ENCODE measurements at regions not wholly inside any gene's neighbourhood (a gene's known extent, or its start where the extent isn't known, plus 50 kb on each side); places are given as distances from the start of the nearest gene placed in this dataset.

DNA sequence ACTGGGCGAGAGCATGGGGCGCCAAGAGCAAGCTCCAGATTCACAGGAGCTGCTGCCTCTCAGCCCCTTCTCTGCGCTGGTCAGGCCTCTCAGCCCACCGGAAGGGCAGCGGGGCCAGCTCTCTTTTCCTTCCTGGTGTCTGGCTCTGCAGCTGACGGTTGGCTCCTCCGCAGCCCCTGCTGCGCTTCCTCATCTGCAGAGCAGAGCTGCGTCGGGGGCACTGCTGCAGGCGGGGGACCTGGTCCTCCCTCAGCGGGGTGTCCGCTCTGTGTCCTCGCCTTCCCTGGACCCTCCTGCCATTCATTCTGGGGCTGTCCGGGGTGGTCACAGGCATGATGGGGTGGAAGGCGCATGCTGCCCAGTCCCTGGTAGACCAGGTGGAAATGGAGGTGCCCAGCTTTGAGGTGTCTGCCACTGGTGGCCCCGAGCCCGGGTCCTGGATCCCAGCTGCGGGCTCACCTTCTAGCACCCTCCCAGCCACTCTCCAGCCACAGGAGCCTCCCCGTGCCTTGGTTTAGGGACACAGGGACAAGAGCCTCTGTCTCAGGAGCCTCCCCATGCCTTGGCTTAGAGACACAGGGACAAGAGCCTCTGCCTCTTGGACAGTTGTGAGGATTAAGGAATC, 84.8 kb downstream of the IRF8 start:
- Histone ChIP-seq H3K27ac (no peak overlapping the region), H3K4me3 (no peak overlapping the region), H3K27me3 (ENCODE audit: low read depth) (peaks cover 19% of the 10 kb centered on the region), H3K36me3 (no peaks in the 10 kb centered on the region), H3K9me3 (no peaks in the 10 kb centered on the region), H3K4me1 (peaks cover 43% of the 10 kb centered on the region)
- intact Hi-C loops (cut with DNase I): loop anchor here (10.0 kb wide), 1 partner anchor 159 kb away; no protein-coding TSS in a partner anchor
- DNase-seq (no peak), ATAC-seq (peak in 1 of 2 donors; percentile 1)
- no peak for TF ChIP-seq CTCF (IDR thresholded peaks at IDR 0.05)

- no peak for ATAC-seq
- intact Hi-C loops (cut with DNase I): loop anchor here (10.0 kb wide), 1 partner anchor 160 kb away; no protein-coding TSS in a partner anchor
- TF ChIP-seq CTCF (IDR thresholded peaks at IDR 0.05): no peak
Measured at GRCh38 chr16:85984231-85984880, 85.4 kb downstream of the IRF8 start.

DNA sequence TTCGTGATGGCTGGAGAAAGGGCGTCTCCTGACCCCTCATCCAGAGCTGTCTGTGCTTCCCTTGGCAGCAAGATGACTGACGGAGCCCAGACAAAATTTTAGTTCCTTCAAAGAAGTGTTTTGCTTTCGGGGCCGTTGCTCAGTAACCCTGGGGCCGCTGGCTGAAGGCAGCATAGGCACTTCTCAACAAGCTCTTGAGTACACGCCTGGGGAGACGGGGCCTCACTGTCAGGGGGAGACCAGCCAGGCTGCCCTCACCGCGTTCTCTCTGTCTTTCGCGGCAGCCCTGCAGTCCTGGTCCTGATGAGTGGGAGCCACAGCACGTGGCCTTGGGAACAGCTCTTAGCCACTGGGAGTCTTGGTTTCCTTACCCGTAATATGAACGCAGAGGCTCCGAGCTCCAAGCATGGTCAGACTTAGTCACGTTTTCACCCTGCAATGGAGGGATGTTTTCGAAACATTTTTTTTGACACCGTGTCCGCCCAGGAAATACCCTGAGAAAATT, 86.0 kb downstream of the IRF8 start:
- H3K4me3 ChIP-seq: no peak overlapping the region
- peak; percentile 22 to 56 for ATAC-seq
- H3K27ac ChIP-seq: peak overlapping the region; percentile 39
- intact Hi-C loops (cut with DNase I): loop anchor here (10.0 kb wide), 1 partner anchor 160 kb away; no protein-coding TSS in a partner anchor
- H3K27me3 ChIP-seq (ENCODE audit: low read depth): peaks cover 15% of the 10 kb centered on the region
- no peaks in the 10 kb centered on the region for H3K9me3 ChIP-seq
- peak; percentile 74 for DNase-seq
- TF ChIP-seq CTCF (IDR thresholded peaks at IDR 0.05): no peak
- H3K36me3 ChIP-seq: no peaks in the 10 kb centered on the region
- H3K4me1 ChIP-seq: peaks cover 38% of the 10 kb centered on the region

More at GRCh38 chr16:85984231-85984880, 85.4 kb downstream of the IRF8 start:
- DNase-seq: no peak
- Histone ChIP-seq H3K4me1 (peaks cover 38% of the 10 kb centered on the region), H3K36me3 (no peaks in the 10 kb centered on the region), H3K4me3 (no peak overlapping the region), H3K9me3 (no peaks in the 10 kb centered on the region), H3K27ac (peak overlapping the region; percentile 39), H3K27me3 (ENCODE audit: low read depth) (peaks cover 15% of the 10 kb centered on the region)

- Histone ChIP-seq H3K9me3 (no peaks in the 10 kb centered on the region), H3K36me3 (no peaks in the 10 kb centered on the region), H3K4me1 (peaks cover 36% of the 10 kb centered on the region), H3K4me3 (no peak overlapping the region), H3K27ac (no peak overlapping the region), H3K27me3 (ENCODE audit: low read depth) (peaks cover 18% of the 10 kb centered on the region)
- DNase-seq (no peak), ATAC-seq (peak; percentile 31 to 55)
- intact Hi-C loops (cut with DNase I): loop anchor here (10.0 kb wide), 1 partner anchor 162 kb away; no protein-coding TSS in a partner anchor
- peak; percentile 57 for TF ChIP-seq CTCF (IDR thresholded peaks at IDR 0.05)
Measured at GRCh38 chr16:85986931-85987749, 88.2 kb downstream of the IRF8 start.

DNA sequence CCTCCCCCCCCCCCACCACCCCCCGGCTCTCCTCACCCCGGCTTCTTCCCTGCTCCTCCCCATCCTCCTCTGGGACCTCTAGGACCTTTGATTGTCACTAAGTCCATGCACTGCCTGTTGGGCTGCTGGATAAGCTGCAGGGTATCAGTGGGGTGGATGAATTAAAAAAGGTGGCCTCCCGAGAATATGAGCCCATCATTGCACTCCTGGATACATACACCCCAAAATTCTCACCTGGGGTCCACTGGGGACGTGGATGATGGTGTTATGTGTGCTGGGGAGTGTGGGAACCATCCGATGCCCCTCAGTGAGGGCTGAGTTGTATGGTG, 88.8 kb downstream of the IRF8 start:
- Histone ChIP-seq H3K36me3 (no peaks in the 10 kb centered on the region), H3K4me3 (no peak overlapping the region), H3K27me3 (ENCODE audit: low read depth) (peaks cover 20% of the 10 kb centered on the region), H3K4me1 (peaks cover 30% of the 10 kb centered on the region), H3K9me3 (no peaks in the 10 kb centered on the region), H3K27ac (no peak overlapping the region)
- no peak for DNase-seq
- peak; percentile 30 for TF ChIP-seq CTCF (IDR thresholded peaks at IDR 0.05)
- intact Hi-C loops (cut with DNase I): loop anchor here (10.0 kb wide), 1 partner anchor 163 kb away; no protein-coding TSS in a partner anchor
- ATAC-seq: no peak
